Adrenal gland (tissue), 5 donors: ENCODE measurements at regions not wholly inside any gene's neighbourhood (a gene's known extent, or its start where the extent isn't known, plus 50 kb on each side); places are given as distances from the start of the nearest gene placed in this dataset.

Experiments used
- POLR2A ChIP-seq, 2 donors: fragments of 450-650 bp; IDR thresholded peaks; one replicate each; pipeline ENCODE4 v1.6.1; 2017; ENCODE audit warnings: antibody characterized with exemption in 2 of 2, mild to moderate bottlenecking in 2 of 2, moderate library complexity in 1 of 2
- TF ChIP-seq, protein P1 (sequence below), 6 experiments: fragments of 450-650 bp in 4 of 6; fragments of 200-600 bp in 2 of 6; sonication (generic) in 1 of 6; IDR thresholded peaks; 1 replicate in 5 of 6; 2 replicates in 1 of 6; pipeline versions ENCODE4 v1.5.1 to v1.8.0; 2016 to 2021; ENCODE audit warnings: antibody characterized with exemption in 6 of 6, mild to moderate bottlenecking in 2 of 6, moderate library complexity in 1 of 6
- donor health status: DM: no; HTN: no; CAD: no.

DNA sequence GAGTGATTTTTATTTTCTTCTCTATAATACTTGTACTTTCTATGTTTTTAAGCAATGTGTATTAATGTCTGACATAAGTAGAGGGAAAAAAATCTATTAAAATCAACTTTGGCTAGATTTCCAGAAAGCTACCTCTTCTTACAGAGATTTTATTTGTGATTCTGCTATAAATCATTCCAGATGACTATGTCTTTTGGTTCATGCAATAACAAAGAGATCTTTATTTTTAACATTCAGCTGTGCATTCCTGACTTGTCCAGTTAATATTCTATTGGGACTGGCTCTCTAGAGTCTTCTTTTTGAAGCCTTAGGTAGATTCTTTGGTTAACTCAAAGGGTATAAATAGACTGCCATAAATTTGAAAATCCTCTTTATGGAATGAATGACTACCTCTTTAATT is 74.3 kb upstream of the ARPP21 start:
- TF ChIP-seq, protein P1, sequence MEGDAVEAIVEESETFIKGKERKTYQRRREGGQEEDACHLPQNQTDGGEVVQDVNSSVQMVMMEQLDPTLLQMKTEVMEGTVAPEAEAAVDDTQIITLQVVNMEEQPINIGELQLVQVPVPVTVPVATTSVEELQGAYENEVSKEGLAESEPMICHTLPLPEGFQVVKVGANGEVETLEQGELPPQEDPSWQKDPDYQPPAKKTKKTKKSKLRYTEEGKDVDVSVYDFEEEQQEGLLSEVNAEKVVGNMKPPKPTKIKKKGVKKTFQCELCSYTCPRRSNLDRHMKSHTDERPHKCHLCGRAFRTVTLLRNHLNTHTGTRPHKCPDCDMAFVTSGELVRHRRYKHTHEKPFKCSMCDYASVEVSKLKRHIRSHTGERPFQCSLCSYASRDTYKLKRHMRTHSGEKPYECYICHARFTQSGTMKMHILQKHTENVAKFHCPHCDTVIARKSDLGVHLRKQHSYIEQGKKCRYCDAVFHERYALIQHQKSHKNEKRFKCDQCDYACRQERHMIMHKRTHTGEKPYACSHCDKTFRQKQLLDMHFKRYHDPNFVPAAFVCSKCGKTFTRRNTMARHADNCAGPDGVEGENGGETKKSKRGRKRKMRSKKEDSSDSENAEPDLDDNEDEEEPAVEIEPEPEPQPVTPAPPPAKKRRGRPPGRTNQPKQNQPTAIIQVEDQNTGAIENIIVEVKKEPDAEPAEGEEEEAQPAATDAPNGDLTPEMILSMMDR (IDR thresholded peaks at IDR 0.05), result no peak
- no peak for TF ChIP-seq POLR2A (IDR thresholded peaks at IDR 0.05)
